Right lobe of liver (tissue), 6 donors: ENCODE measurements at regions not wholly inside any gene's neighbourhood (a gene's known extent, or its start where the extent isn't known, plus 50 kb on each side); places are given as distances from the start of the nearest gene placed in this dataset.

Source experiments
- ATAC-seq, 4 donors: fragments of 200-7000 bp; cut with Tn5 transposase; one replicate each; pipeline ENCODE4 v1.9.1; 2020; ENCODE audit warnings: mild to moderate bottlenecking in 4 of 4, moderate library complexity in 4 of 4
- DNase-seq, 3 donors: peaks; one replicate each; pipeline ENCODE4 v3.0.0-alpha.2; 2020
- H3K27ac ChIP-seq, 3 donors: fragments of 200-600 bp; one replicate each; pipeline ENCODE4 v1.8.0; 2022
- H3K27me3 ChIP-seq, 2 donors: fragments of 200-600 bp; one replicate each; pipeline ENCODE4 v1.8.0; 2022
- H3K36me3 ChIP-seq, 4 donors: fragments of 200-600 bp; sonication (generic) in 1 of 4; one replicate each; pipeline versions ENCODE4 v1.5.1 to v1.8.0; 2017 to 2022; ENCODE audit warnings: control low read depth in 1 of 4
- H3K4me1 ChIP-seq, 4 donors: fragments of 200-600 bp; sonication (generic) in 1 of 4; one replicate each; pipeline versions ENCODE4 v1.5.1 to v1.8.0; 2017 to 2022; ENCODE audit warnings: control low read depth in 1 of 4
- H3K4me3 ChIP-seq, 3 donors: fragments of 200-600 bp; one replicate each; pipeline ENCODE4 v1.8.0; 2022
- H3K9me3 ChIP-seq, 4 donors: fragments of 200-600 bp; sonication (generic) in 1 of 4; one replicate each; pipeline versions ENCODE4 v1.5.1 to v1.8.0; 2017 to 2022; ENCODE audit warnings: control low read depth in 1 of 4
- CTCF ChIP-seq, 4 donors: fragments of 200-600 bp in 3 of 4; fragments of 450-650 bp in 1 of 4; IDR thresholded peaks; one replicate each; pipeline versions ENCODE4 v1.5.1 to v1.8.0; 2016 to 2022; ENCODE audit warnings: antibody characterized with exemption in 4 of 4, mild to moderate bottlenecking in 2 of 4
- POLR2A ChIP-seq: fragments of 450-650 bp; IDR thresholded peaks from one replicate; pipeline ENCODE4 v1.6.1; 2017; ENCODE audit warnings: antibody characterized with exemption, mild to moderate bottlenecking
- WGBS: methylation state at CpG from one replicate; pipeline ENCODE4 v1.1.6; 2018; ENCODE audit warnings: low coverage, low lambda C conversion rate; ENCODE audit not compliant: insufficient coverage; ENCODE audit errors: missing lambda C conversion rate; 5-methylcytosine and 5-hydroxymethylcytosine counted together
- intact Hi-C, 2 donors: fragments of 100-400 bp; cut with DNase I; formaldehyde crosslinking; loops; one replicate each; pipeline versions ENCODE4 v1.11.2 to v1.14.1; 2022
- donor health status: DM: no; HTN: yes; CAD: no.
- donor health status: DM: no; HTN: no; CAD: no.
- donor health status: DM: no; HTN: no; CAD: no.
- donor health status: DM: no; HTN: yes; CAD: no.
- donor health status: DM: no; HTN: yes; CAD: no.

GRCh38 chr7:22596763-22597400 lies 96.9 kb upstream of the STEAP1B start:
- TF ChIP-seq CTCF (IDR thresholded peaks at IDR 0.05) (no peak), POLR2A (no peak)
- ATAC-seq (no peak), DNase-seq (no peak)
- no peak overlapping the region for H3K4me3 ChIP-seq
- no peak overlapping the region for H3K27ac ChIP-seq
- no peaks in the 10 kb centered on the region for H3K9me3 ChIP-seq
- 55% methylated on average over 5 of the region's 5 CpGs for WGBS
- no peaks in the 10 kb centered on the region for H3K4me1 ChIP-seq
- intact Hi-C loops, result no loop called here
- H3K36me3 ChIP-seq, result no peaks in the 10 kb centered on the region
- no peaks in the 10 kb centered on the region for H3K27me3 ChIP-seq

GRCh38 chr7:22594020-22594419 lies 94.0 kb upstream of the STEAP1B start:
- WGBS, result 12% methylated on average over 2 of the region's 2 CpGs
- H3K36me3 ChIP-seq, result no peaks in the 10 kb centered on the region
- no peak overlapping the region for H3K4me3 ChIP-seq
- DNase-seq, result no peak
- no peaks in the 10 kb centered on the region for H3K4me1 ChIP-seq
- H3K27ac ChIP-seq, result no peak overlapping the region
- no peaks in the 10 kb centered on the region for H3K9me3 ChIP-seq
- peak; percentile 54 to 82 (median 76) for ATAC-seq
- no peaks in the 10 kb centered on the region for H3K27me3 ChIP-seq
- TF ChIP-seq CTCF (IDR thresholded peaks at IDR 0.05) (no peak), POLR2A (no peak)
- intact Hi-C loops, result no loop called here

GRCh38 chr7:22591271-22591670 lies 91.3 kb upstream of the STEAP1B start:
- ATAC-seq (no peak), DNase-seq (no peak)
- no peaks in the 10 kb centered on the region for H3K4me1 ChIP-seq
- no peaks in the 10 kb centered on the region for H3K9me3 ChIP-seq
- H3K36me3 ChIP-seq, result no peaks in the 10 kb centered on the region
- H3K27ac ChIP-seq, result no peak overlapping the region
- 85% methylated on average over 2 of the region's 2 CpGs for WGBS
- no peak for TF ChIP-seq POLR2A
- no peak for TF ChIP-seq CTCF (IDR thresholded peaks at IDR 0.05)
- no peak overlapping the region for H3K4me3 ChIP-seq
- no peaks in the 10 kb centered on the region for H3K27me3 ChIP-seq
- intact Hi-C loops, result no loop called here

GRCh38 chr7:22589641-22590201 lies 89.7 kb upstream of the STEAP1B start:
- no peak overlapping the region for H3K27ac ChIP-seq
- intact Hi-C loops, result no loop called here
- H3K4me1 ChIP-seq, result no peaks in the 10 kb centered on the region
- H3K27me3 ChIP-seq, result no peaks in the 10 kb centered on the region
- no peaks in the 10 kb centered on the region for H3K9me3 ChIP-seq
- DNase-seq, result peak in 1 of 3 donors; percentile 49
- WGBS, result 39% methylated on average over 9 of the region's 10 CpGs
- no peak overlapping the region for H3K4me3 ChIP-seq
- H3K36me3 ChIP-seq, result no peaks in the 10 kb centered on the region
- TF ChIP-seq POLR2A (no peak), CTCF (IDR thresholded peaks at IDR 0.05) (no peak)
- ATAC-seq, result peak; percentile 29 to 72 (median 62)
